KBM-7 (cell line): ENCODE measurements at regions not wholly inside any gene's neighbourhood (a gene's known extent, or its start where the extent isn't known, plus 50 kb on each side); places are given as distances from the start of the nearest gene placed in this dataset.

Experiments used
- DNase-seq: peaks from one replicate; pipeline ENCODE4 v3.0.0-alpha.2; 2015
- in situ Hi-C: fragments of 300-500 bp; cut with MboI; formaldehyde crosslinking; loops from 2 replicates; pipeline ENCODE4 v1.14.3; 2020; ENCODE audit warnings: low sequenced_read_pairs, low pct_unique_long_range_greater_than_20kb, mixed read lengths

DNA sequence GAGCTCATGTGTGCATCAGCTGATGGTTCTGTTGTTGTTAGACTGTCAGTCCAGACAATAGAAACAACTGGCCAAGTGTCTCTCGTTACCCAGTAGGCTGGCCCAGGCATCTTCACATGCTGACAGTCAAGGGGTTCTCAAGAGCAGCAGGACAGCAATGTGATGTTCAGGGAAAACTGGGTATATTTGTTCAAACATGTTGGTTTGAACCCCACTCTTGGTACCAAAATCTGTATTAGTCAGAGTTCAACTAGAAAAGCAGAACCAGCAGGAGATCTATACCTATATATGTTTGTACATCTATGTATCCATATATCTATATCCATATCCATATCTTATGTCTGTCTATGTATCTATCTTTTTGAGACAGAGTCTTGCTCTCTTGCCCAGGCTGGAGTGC, 108.1 kb downstream of the LRRC70 start:
- in situ Hi-C loops, result no loop called here

DNA sequence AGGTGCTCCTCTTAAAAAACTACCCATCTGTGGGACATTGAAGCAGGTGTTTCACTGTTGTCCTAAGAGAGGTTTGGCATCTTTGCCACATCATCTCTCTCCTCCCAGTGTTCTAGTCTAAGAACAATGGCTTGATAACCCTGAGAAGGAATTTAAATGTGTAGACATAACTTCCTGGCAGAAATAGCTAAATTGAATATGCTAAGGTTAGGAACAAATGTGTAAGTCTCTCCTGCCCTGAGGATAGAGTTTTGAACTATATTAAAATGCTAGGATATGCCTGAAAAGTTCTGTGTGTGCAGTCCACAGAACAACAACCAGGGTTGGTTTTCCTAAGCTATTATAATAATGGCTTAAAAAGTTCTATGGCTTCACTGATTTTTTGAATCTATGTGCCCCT, 106.6 kb downstream of the LRRC70 start:
- DNase-seq, result no peak
- in situ Hi-C loops, result no loop called here

More for the DNA sequence above, 108.1 kb downstream of the LRRC70 start:
- DNase-seq, result no peak

DNA sequence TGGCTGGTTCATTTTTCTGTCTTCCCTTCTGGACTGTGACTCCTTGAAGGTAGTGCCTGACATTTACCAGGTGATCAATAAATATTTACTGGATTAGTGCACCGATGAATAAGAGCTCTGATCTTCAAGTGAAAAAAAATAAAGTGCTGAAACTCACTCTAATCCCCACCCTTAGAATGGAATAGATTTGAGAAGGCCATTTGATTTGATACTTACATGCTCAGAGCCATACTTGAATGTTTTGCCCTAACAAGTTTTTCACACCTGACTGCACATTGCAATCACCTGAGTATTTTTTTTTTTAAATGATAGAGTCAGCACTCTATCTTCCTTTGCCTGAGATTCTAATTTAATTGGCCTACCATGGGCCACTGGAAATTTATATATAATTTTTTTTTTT, 105.7 kb downstream of the LRRC70 start:
- no peak for DNase-seq
- in situ Hi-C loops, result no loop called here

DNA sequence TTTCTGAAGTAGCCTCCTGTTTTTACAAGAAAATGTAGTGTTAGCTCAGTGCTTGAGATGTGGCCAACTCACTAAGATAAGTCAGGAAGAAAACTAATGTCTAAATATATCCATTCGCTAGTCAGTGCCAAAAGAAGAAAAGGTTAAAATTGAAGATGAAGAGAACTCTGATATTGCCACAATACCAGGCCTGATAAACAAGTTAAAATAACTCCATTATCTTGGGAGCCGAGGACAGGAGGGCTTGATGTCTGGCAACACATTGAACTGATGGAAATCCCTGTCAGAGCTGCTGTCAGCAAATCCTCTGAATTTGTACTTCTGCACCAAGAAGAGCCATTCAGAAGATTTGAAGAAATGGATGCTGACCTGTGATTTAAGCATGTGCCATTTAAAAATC, 103.4 kb downstream of the LRRC70 start:
- in situ Hi-C loops, result no loop called here
- DNase-seq, result no peak

DNA sequence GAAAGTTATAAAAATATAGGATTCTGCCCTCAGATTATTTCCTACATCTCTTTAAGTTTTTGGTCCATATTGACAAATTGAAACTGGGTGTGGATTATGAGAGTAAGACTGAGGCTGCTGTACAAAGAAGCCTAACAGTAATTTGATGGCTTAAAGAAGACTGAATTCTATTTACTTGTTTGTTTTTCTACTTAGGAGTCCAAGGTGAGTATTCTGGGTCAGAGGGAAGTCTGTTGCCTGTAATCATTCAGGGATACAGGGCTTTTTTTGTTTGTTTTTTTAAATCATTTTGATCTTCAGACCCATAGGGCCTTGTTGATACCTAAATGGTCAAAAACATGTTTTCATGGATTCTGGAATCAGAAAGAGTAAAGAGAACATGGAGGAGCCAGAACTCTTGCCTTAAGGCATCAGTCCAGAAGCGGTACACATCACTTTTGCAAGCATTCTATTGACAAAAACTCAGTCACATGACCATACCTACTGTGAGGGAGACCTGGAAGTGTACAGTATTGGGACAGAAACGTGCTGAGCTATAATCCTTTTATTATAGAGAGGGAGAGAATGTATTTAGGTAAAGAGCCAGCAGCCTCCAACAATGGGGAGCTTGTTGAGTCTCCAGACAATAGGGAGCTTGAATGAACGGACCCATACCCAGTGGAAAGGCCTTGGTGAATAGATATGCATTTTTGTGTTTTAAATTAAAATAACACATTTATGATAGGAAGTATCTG, 102.7 kb downstream of the LRRC70 start:
- DNase-seq, result no peak
- in situ Hi-C loops, result no loop called here

DNA sequence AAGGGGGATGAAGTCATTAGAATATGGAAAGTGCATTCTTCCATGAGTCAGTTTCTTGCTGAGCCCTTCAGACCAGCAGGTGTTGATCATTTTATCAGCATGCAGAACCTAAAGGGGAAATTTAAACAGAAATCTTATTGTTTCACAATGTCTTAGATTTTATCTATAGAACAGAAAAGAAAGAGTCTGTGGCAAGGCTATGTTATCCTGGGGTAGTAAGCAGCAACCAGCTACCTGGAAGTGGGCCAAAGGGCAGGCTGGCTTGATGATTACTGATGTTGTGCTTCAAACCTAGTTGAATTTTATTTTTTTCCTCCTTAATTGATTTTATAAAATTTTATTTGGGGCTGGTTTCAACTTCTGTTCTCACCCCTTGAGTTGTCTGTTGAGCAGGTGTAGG, 101.5 kb downstream of the LRRC70 start:
- in situ Hi-C loops, result no loop called here
- DNase-seq, result no peak
